ACC112 (cell line): ENCODE measurements at regions not wholly inside any gene's neighbourhood (a gene's known extent, or its start where the extent isn't known, plus 50 kb on each side); places are given as distances from the start of the nearest gene placed in this dataset.
"Not testable (repeated sequence)": the region's sequence is repeated elsewhere in the genome, so short reads cannot be mapped to it uniquely, and the experiment has no call there.

ENCODE experiments used
- H2AFZ ChIP-seq: fragments of 200-600 bp; sonication (generic); one replicate; pipeline ENCODE4 v1.6.0; 2017; ENCODE audit warnings: antibody characterized with exemption, low read length; ENCODE audit not compliant: unreplicated experiment
- H3K27ac ChIP-seq: fragments of 200-600 bp; sonication (generic); 2 replicates; pipeline ENCODE4 v1.5.1; 2014; ENCODE audit warnings: low read depth, mild to moderate bottlenecking, antibody characterized with exemption, low read length, moderate library complexity
- H3K27me3 ChIP-seq: fragments of 200-600 bp; sonication (generic); 2 replicates; pipeline ENCODE4 v1.6.1; 2014; ENCODE audit warnings: mild to moderate bottlenecking, antibody characterized with exemption, low read length, moderate library complexity, mixed read lengths; ENCODE audit not compliant: insufficient read depth
- H3K36me3 ChIP-seq: fragments of 200-600 bp; sonication (generic); 2 replicates; pipeline ENCODE4 v1.6.1; 2016; ENCODE audit warnings: mild to moderate bottlenecking, antibody characterized with exemption, low read length, moderate library complexity, mixed read lengths; ENCODE audit not compliant: insufficient read depth
- H3K4me1 ChIP-seq: fragments of 200-600 bp; sonication (generic); one replicate; pipeline ENCODE4 v1.6.1; 2016; ENCODE audit warnings: low read length, mixed read lengths; ENCODE audit not compliant: insufficient read depth, unreplicated experiment, control insufficient read depth
- H3K4me3 ChIP-seq: fragments of 200-600 bp; sonication (generic); 2 replicates; pipeline ENCODE4 v1.5.1; 2014; ENCODE audit warnings: mild to moderate bottlenecking, low read depth, low read length
- H3K79me2 ChIP-seq: fragments of 200-600 bp; sonication (generic); one replicate; pipeline ENCODE4 v1.6.0; 2016; ENCODE audit warnings: low read length; ENCODE audit not compliant: control insufficient read depth, unreplicated experiment, insufficient read depth

- no peaks in the 10 kb centered on the region for H3K4me1 ChIP-seq
- H3K4me3 ChIP-seq, result no peak overlapping the region
- H3K36me3 ChIP-seq, result no peaks in the 10 kb centered on the region
Observed at GRCh38 chr7:47073284-47073683, 508.6 kb downstream of the TNS3 start.

GRCh38 chr7:47071866-47072265 is 510.0 kb downstream of the TNS3 start:
- H3K79me2 ChIP-seq, result no peaks in the 10 kb centered on the region
- H3K27me3 ChIP-seq, result no peaks in the 10 kb centered on the region
- H3K36me3 ChIP-seq, result no peaks in the 10 kb centered on the region
- no peak overlapping the region for H2AFZ ChIP-seq
- H3K27ac ChIP-seq, result no peak overlapping the region
- no peaks in the 10 kb centered on the region for H3K4me1 ChIP-seq
- H3K4me3 ChIP-seq, result no peak overlapping the region

More at GRCh38 chr7:47073284-47073683, 508.6 kb downstream of the TNS3 start:
- no peaks in the 10 kb centered on the region for H3K27me3 ChIP-seq
- no peak overlapping the region for H2AFZ ChIP-seq
- no peak overlapping the region for H3K27ac ChIP-seq
- H3K79me2 ChIP-seq, result no peaks in the 10 kb centered on the region

GRCh38 chr7:47069385-47070076 is 512.4 kb downstream of the TNS3 start:
- H3K36me3 ChIP-seq, result no peaks in the 10 kb centered on the region
- H3K4me1 ChIP-seq, result no peaks in the 10 kb centered on the region
- no peaks in the 10 kb centered on the region for H3K79me2 ChIP-seq
- no peak overlapping the region for H2AFZ ChIP-seq
- no peak overlapping the region for H3K27ac ChIP-seq
- no peak overlapping the region for H3K4me3 ChIP-seq
- peaks cover 14% of the 10 kb centered on the region; the same call in 1 of the 2 replicates for H3K27me3 ChIP-seq

GRCh38 chr7:47066976-47067614 is 514.8 kb downstream of the TNS3 start:
- Histone ChIP-seq H3K4me1 (no peaks in the 10 kb centered on the region), H3K36me3 (no peaks in the 10 kb centered on the region), H3K79me2 (no peaks in the 10 kb centered on the region), H2AFZ (no peak overlapping the region), H3K27me3 (peaks cover 14% of the 10 kb centered on the region; the same call in 1 of the 2 replicates), H3K27ac (no peak overlapping the region), H3K4me3 (no peak overlapping the region)

GRCh38 chr7:47056731-47057130 is 525.2 kb downstream of the TNS3 start:
- Histone ChIP-seq H2AFZ (no peak overlapping the region), H3K4me3 (no peak overlapping the region), H3K27me3 (no peaks in the 10 kb centered on the region), H3K79me2 (no peaks in the 10 kb centered on the region), H3K27ac (no peak overlapping the region), H3K36me3 (no peaks in the 10 kb centered on the region), H3K4me1 (no peaks in the 10 kb centered on the region)

- not testable (repeated sequence) for H3K27ac ChIP-seq, H3K27me3 ChIP-seq, H3K4me3 ChIP-seq, H3K79me2 ChIP-seq, H3K36me3 ChIP-seq, H2AFZ ChIP-seq, H3K4me1 ChIP-seq
Observed at GRCh38 chr7:47052541-47053208, 529.2 kb downstream of the TNS3 start.

GRCh38 chr7:47049234-47049774 is 532.6 kb downstream of the TNS3 start:
- Histone ChIP-seq H2AFZ (no peak overlapping the region), H3K36me3 (no peaks in the 10 kb centered on the region), H3K4me3 (no peak overlapping the region), H3K79me2 (no peaks in the 10 kb centered on the region), H3K4me1 (peaks cover 17% of the 10 kb centered on the region), H3K27me3 (no peaks in the 10 kb centered on the region), H3K27ac (no peak overlapping the region)

GRCh38 chr7:47047384-47047783 is 534.5 kb downstream of the TNS3 start:
- no peak overlapping the region for H3K27ac ChIP-seq
- H2AFZ ChIP-seq, result no peak overlapping the region
- H3K27me3 ChIP-seq, result no peaks in the 10 kb centered on the region

GRCh38 chr7:47046949-47047348 is 535.0 kb downstream of the TNS3 start:
- Histone ChIP-seq H3K36me3 (no peaks in the 10 kb centered on the region), H3K4me3 (no peak overlapping the region), H3K27me3 (no peaks in the 10 kb centered on the region), H3K27ac (no peak overlapping the region), H2AFZ (no peak overlapping the region), H3K4me1 (peaks cover 17% of the 10 kb centered on the region), H3K79me2 (no peaks in the 10 kb centered on the region)

More at GRCh38 chr7:47047384-47047783, 534.5 kb downstream of the TNS3 start:
- peaks cover 17% of the 10 kb centered on the region for H3K4me1 ChIP-seq
- H3K79me2 ChIP-seq, result no peaks in the 10 kb centered on the region
- no peaks in the 10 kb centered on the region for H3K36me3 ChIP-seq
- H3K4me3 ChIP-seq, result no peak overlapping the region

- no peak overlapping the region for H3K4me3 ChIP-seq
- H2AFZ ChIP-seq, result no peak overlapping the region
- H3K27ac ChIP-seq, result 0 out of 2 replicates have a peak overlapping the region, but pooled peaks have one; percentile 0
- no peaks in the 10 kb centered on the region for H3K27me3 ChIP-seq
- no peaks in the 10 kb centered on the region for H3K79me2 ChIP-seq
- H3K36me3 ChIP-seq, result no peaks in the 10 kb centered on the region
- peaks cover 23% of the 10 kb centered on the region for H3K4me1 ChIP-seq
Observed at GRCh38 chr7:47045207-47046051, 536.5 kb downstream of the TNS3 start.
